GM12878 (cell line): ENCODE measurements at regions not wholly inside any gene's neighbourhood (a gene's known extent, or its start where the extent isn't known, plus 50 kb on each side); places are given as distances from the start of the nearest gene placed in this dataset.

Experiments used
- ATAC-seq: fragments of 200-7000 bp; cut with Tn5 transposase; 3 replicates; pipeline ENCODE4 v1.9.1; 2020; ENCODE audit warnings: mild to moderate bottlenecking, moderate library complexity
- BruUV-seq: library from RNA; stranded (reverse); fragments of 400-500 nt; replicated peaks from 2 replicates; lab custom pipeline; 2021; lab: Mats Ljungman, UMichigan
- CTCF ChIA-PET: fragments of 300-600 bp; sonication (Branson Sonifier 250); formaldehyde crosslinking; extraction: SDS; loops from one replicate; lab custom pipeline; 2021; ENCODE audit warnings: inconsistent platforms; lab: Yijun Ruan, JAX
- POLR2A ChIA-PET: fragments of 350-600 bp; formaldehyde crosslinking; extraction: SDS; loops from one replicate; lab custom pipeline; 2021; ENCODE audit warnings: inconsistent platforms; lab: Charles Lee
- RAD21 ChIA-PET: fragments of 300-600 bp; sonication (Branson Sonifier 250); formaldehyde crosslinking; loops from one replicate; lab custom pipeline; 2023; ENCODE audit warnings: antibody characterized with exemption; ENCODE audit not compliant: unreplicated experiment; lab: Charles Lee
- SMC1A ChIA-PET: fragments of 300-600 bp; sonication (Branson Sonifier 250); formaldehyde crosslinking; loops from one replicate; lab custom pipeline; 2023; ENCODE audit not compliant: unreplicated experiment, uncharacterized antibody; lab: Charles Lee
- DNase-seq: peaks from one replicate; pipeline ENCODE4 v3.0.0-alpha.2; 2011; ENCODE audit warnings: low read depth, low spot score
- FAIRE-seq: peaks from 3 replicates; lab custom pipeline; 2011; peaks lifted over from hg19 to GRCh38; lab: Jason Lieb, UNC
- H2AFZ ChIP-seq: 2 replicates; pipeline ENCODE4 v1.6.0; 2011; ENCODE audit warnings: low read depth, low read length, control low read depth; ENCODE audit not compliant: control insufficient read depth
- H3K27ac ChIP-seq: 2 replicates; pipeline ENCODE4 v1.5.1; 2011; ENCODE audit warnings: control low read depth; ENCODE audit not compliant: control insufficient read depth, insufficient read depth
- H3K27me3 ChIP-seq, 2 experiments: replicated peaks in 1 of 2; 2 replicates each; pipeline versions ENCODE4 v1.6.0 to v1.6.1; 2011; ENCODE audit warnings: low read length in 1 of 2; ENCODE audit not compliant: control insufficient read depth in 2 of 2, insufficient read depth in 2 of 2
- H3K36me3 ChIP-seq, 2 experiments: 2 replicates each; pipeline ENCODE4 v1.5.1; 2011; ENCODE audit warnings: low read length in 1 of 2; ENCODE audit not compliant: control insufficient read depth in 2 of 2, insufficient read depth in 2 of 2
- H3K4me1 ChIP-seq: 2 replicates; pipeline ENCODE4 v1.6.1; 2011; ENCODE audit warnings: mild to moderate bottlenecking, low read length, moderate library complexity, mixed read lengths; ENCODE audit not compliant: control insufficient read depth, insufficient read depth
- H3K4me2 ChIP-seq: 2 replicates; pipeline ENCODE4 v1.6.0; 2011; ENCODE audit warnings: control low read depth; ENCODE audit not compliant: control insufficient read depth, insufficient read depth
- H3K4me3 ChIP-seq: fragments of 200-600 bp; sonication (generic); 2 replicates; pipeline ENCODE4 v1.5.1; 2016
- H3K79me2 ChIP-seq: 2 replicates; pipeline ENCODE4 v1.6.0; 2011; ENCODE audit warnings: low read length; ENCODE audit not compliant: control insufficient read depth, insufficient read depth
- H3K9ac ChIP-seq: 2 replicates; pipeline ENCODE4 v1.8.0; 2011; ENCODE audit warnings: low read length, control low read depth, mixed read lengths; ENCODE audit not compliant: control insufficient read depth, insufficient read depth
- H3K9me3 ChIP-seq: replicated peaks from 3 replicates; pipeline ENCODE4 v1.5.1; 2011; ENCODE audit warnings: mild to moderate bottlenecking, low read length; ENCODE audit not compliant: control insufficient read depth, insufficient read depth
- H4K20me1 ChIP-seq: 2 replicates; pipeline ENCODE4 v1.6.0; 2011; ENCODE audit not compliant: control insufficient read depth, insufficient read depth
- ATF7 ChIP-seq: fragments of 450-650 bp; IDR thresholded peaks from 2 replicates; pipeline ENCODE4 v1.6.1; 2016; ENCODE audit warnings: low read depth, mild to moderate bottlenecking
- E2F8 ChIP-seq: fragments of 450-650 bp; IDR thresholded peaks from 2 replicates; pipeline ENCODE4 v1.6.1; 2018; ENCODE audit warnings: mild to moderate bottlenecking, low read depth, moderate library complexity; ENCODE audit not compliant: partially characterized antibody
- ELK1 ChIP-seq: IDR thresholded peaks from 2 replicates; pipeline ENCODE4 v1.6.1; 2012; ENCODE audit warnings: low read depth, low read length, improper control_type of control experiment
- HSF1 ChIP-seq: fragments of 150-350 bp; IDR thresholded peaks from 2 replicates; pipeline ENCODE4 v1.6.1; 2014; ENCODE audit warnings: mild to moderate bottlenecking, low read depth, low read length
- KAT2A ChIP-seq: conservative IDR thresholded peaks from 2 replicates; pipeline ENCODE4 v1.6.1; 2011; ENCODE audit warnings: low read depth, low read length; ENCODE audit not compliant: control insufficient read depth
- MEF2B ChIP-seq: fragments of 450-650 bp; IDR thresholded peaks from 2 replicates; pipeline ENCODE4 v1.6.1; 2018; ENCODE audit warnings: mild to moderate bottlenecking, moderate library complexity; ENCODE audit not compliant: partially characterized antibody, poor library complexity, severe bottlenecking
- MLLT1 ChIP-seq: fragments of 450-650 bp; IDR thresholded peaks from 2 replicates; pipeline ENCODE4 v1.6.1; 2016; ENCODE audit warnings: mild to moderate bottlenecking
- NBN ChIP-seq: fragments of 450-650 bp; IDR thresholded peaks from 2 replicates; pipeline ENCODE4 v1.6.1; 2016
- RFX5 ChIP-seq: IDR thresholded peaks from 2 replicates; pipeline ENCODE4 v1.6.1; 2011; ENCODE audit warnings: low read depth, low read length, improper control_type of control experiment
- TCF3 ChIP-seq: IDR thresholded peaks from 2 replicates; pipeline ENCODE4 v1.6.1; 2012; ENCODE audit warnings: low read depth, mild to moderate bottlenecking, low read length, borderline replicate concordance; ENCODE audit not compliant: insufficient read depth
- YBX1 ChIP-seq: fragments of 450-650 bp; IDR thresholded peaks from 2 replicates; pipeline ENCODE4 v1.6.1; 2016; ENCODE audit warnings: antibody characterized with exemption
- in situ Hi-C: fragments of 300-500 bp; cut with MboI; formaldehyde crosslinking; loops from 9 replicates; pipeline ENCODE4 v1.14.3; 2018; ENCODE audit warnings: mixed read lengths
- intact Hi-C: fragments of 100-400 bp; cut with micrococcal nuclease; formaldehyde crosslinking; loops from one replicate; pipeline ENCODE4 v1.14.2; 2022; ENCODE audit not compliant: unreplicated experiment

GRCh38 chr4:81290813-81291212, 75.8 kb upstream of the PRKG2 start (continued):
- no peak for TF ChIP-seq MLLT1
- no peak for TF ChIP-seq NBN

GRCh38 chr4:81287101-81287500, 72.1 kb upstream of the PRKG2 start:
- Histone ChIP-seq H2AFZ (no peak overlapping the region), H3K79me2 (no peaks in the 10 kb centered on the region), H4K20me1 (no peaks in the 10 kb centered on the region), H3K9me3 (no peaks in the 10 kb centered on the region), H3K4me3 (no peak overlapping the region), H3K9ac (no peak overlapping the region), H3K27me3 (no peaks in the 10 kb centered on the region), H3K27ac (no peak overlapping the region), H3K4me2 (no peak overlapping the region), H3K36me3 (no peaks in the 10 kb centered on the region), H3K4me1 (no peaks in the 10 kb centered on the region)
- no peak for TF ChIP-seq ATF7
- no peak for TF ChIP-seq RFX5
- no peak for TF ChIP-seq YBX1
- no peak for TF ChIP-seq TCF3
- TF ChIP-seq E2F8, result no peak
- no peak for TF ChIP-seq KAT2A
- no peak for TF ChIP-seq HSF1
- TF ChIP-seq MEF2B, result no peak
- no peak for TF ChIP-seq ELK1
- ChIA-PET POLR2A (no interaction called here), RAD21 (no interaction called here), SMC1A (no interaction called here), CTCF (no interaction called here)
- DNase-seq (no peak), FAIRE-seq (no peak), ATAC-seq (no peak)
- no TSS peak for BruUV-seq
- intact Hi-C loops (no loop called here), in situ Hi-C loops (no loop called here)
